Type B pancreatic cell (in vitro differentiated cells): ENCODE measurements at regions not wholly inside any gene's neighbourhood (a gene's known extent, or its start where the extent isn't known, plus 50 kb on each side); places are given as distances from the start of the nearest gene placed in this dataset.

ENCODE experiments used
- DNase-seq: peaks from one replicate; pipeline ENCODE4 v3.0.0; 2021; ENCODE audit warnings: mixed read lengths; ENCODE audit not compliant: unreplicated experiment; ENCODE audit errors: extremely low spot score
- H3K27ac Mint-ChIP-seq: 2 replicates; pipeline ENCODE4 v1.8.0; 2021; ENCODE audit warnings: mild to moderate bottlenecking, mixed read lengths
- H3K27me3 Mint-ChIP-seq: 2 replicates; pipeline ENCODE4 v1.8.0; 2021; ENCODE audit warnings: mixed read lengths
- H3K36me3 Mint-ChIP-seq: 2 replicates; pipeline ENCODE4 v1.8.0; 2021; ENCODE audit warnings: mixed read lengths
- H3K4me1 Mint-ChIP-seq: one replicate; pipeline ENCODE4 v1.8.0; 2021; ENCODE audit warnings: mixed read lengths; ENCODE audit not compliant: unreplicated experiment
- H3K4me3 Mint-ChIP-seq: 2 replicates; pipeline ENCODE4 v1.8.0; 2021; ENCODE audit warnings: mild to moderate bottlenecking, mixed read lengths
- H3K9me3 Mint-ChIP-seq: 2 replicates; pipeline ENCODE4 v1.8.0; 2021; ENCODE audit warnings: mixed read lengths
- TF ChIP-seq, protein P1 (sequence below): fragments of 200-600 bp; sonication (generic); conservative IDR thresholded peaks from 2 replicates; pipeline ENCODE4 v1.5.0; 2021; ENCODE audit warnings: antibody characterized with exemption, mild to moderate bottlenecking

DNA sequence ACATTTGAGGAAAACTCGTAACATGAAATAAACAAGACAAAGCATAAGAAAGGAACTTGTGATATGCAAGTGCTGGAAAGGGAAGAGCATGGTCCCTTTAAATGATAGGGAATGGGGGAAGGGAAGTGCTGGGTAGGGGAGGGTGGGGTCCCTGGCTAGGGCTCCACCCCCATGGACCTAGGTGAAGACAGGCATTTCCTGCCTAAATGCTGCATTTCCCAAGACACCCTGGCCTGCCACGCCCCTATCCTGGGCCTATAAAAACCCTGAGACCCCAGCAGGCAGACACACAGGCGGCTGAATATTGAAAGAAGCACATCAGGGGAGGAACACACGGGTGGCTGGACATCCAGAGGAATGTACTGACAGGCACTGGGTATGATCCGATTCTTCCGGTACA is 499.9 kb downstream of the ZEB2 start:
- no peak for DNase-seq
- TF ChIP-seq, protein P1, sequence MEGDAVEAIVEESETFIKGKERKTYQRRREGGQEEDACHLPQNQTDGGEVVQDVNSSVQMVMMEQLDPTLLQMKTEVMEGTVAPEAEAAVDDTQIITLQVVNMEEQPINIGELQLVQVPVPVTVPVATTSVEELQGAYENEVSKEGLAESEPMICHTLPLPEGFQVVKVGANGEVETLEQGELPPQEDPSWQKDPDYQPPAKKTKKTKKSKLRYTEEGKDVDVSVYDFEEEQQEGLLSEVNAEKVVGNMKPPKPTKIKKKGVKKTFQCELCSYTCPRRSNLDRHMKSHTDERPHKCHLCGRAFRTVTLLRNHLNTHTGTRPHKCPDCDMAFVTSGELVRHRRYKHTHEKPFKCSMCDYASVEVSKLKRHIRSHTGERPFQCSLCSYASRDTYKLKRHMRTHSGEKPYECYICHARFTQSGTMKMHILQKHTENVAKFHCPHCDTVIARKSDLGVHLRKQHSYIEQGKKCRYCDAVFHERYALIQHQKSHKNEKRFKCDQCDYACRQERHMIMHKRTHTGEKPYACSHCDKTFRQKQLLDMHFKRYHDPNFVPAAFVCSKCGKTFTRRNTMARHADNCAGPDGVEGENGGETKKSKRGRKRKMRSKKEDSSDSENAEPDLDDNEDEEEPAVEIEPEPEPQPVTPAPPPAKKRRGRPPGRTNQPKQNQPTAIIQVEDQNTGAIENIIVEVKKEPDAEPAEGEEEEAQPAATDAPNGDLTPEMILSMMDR: no peak
- peaks cover 14% of the 10 kb centered on the region for H3K36me3 Mint-ChIP-seq
- no peak overlapping the region for H3K4me3 Mint-ChIP-seq
- no peak overlapping the region for H3K27ac Mint-ChIP-seq
- H3K27me3 Mint-ChIP-seq: peaks cover 3% of the 10 kb centered on the region
- peaks cover 8% of the 10 kb centered on the region for H3K9me3 Mint-ChIP-seq
- H3K4me1 Mint-ChIP-seq: peaks cover 9% of the 10 kb centered on the region

DNA sequence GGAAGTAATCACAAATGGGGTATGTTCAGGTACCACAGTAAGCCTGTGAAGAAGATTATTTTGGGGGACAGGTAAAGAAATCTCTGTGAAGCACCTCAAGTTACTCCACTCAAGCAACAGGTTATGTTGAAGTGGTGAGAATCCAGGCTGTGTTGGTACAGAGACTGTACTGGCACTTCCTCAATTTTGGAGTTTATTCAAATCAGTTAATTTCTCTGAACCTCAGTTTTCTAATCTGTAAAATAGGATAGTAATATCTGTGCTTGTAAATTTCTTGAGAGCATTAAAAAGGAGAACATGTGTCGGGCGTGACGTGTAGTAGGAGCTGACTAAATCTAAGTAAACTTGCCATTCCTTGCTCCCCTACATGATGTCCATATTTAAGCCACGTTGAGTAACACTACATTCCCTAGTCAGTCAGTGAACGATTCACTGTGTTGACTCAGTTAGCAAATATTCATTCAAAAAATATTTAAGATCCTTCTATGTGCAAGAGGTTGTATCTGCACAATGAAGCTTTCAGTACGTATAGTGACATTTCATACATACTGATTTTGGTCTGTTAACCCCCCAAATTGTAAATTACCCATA is 504.2 kb downstream of the ZEB2 start:
- no peak for DNase-seq
- Mint-ChIP-seq H3K4me1 (peaks cover 11% of the 10 kb centered on the region), H3K36me3 (peaks cover 6% of the 10 kb centered on the region), H3K27ac (no peak overlapping the region), H3K4me3 (no peak overlapping the region), H3K27me3 (peaks cover 9% of the 10 kb centered on the region), H3K9me3 (peaks cover 4% of the 10 kb centered on the region)
- TF ChIP-seq, protein P1: no peak

DNA sequence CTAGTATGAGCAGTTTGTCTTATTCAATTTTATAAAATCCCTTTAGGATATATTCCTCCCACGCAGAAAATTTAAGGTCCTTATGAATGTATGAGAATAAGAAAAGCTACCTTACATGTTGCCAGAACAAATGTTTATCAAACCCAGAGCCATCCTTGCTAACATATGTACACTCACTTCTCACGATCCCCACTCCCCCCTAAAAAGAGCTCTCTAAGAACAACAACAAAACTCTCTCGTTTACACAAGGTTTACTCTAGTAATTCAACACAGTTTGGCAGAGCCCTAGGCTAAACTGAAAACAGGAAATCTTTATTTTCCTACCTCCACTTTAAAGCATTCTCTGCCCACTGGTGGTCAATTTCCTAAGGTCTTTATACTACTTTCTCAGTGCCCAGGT is 504.9 kb downstream of the ZEB2 start:
- no peak overlapping the region for H3K27ac Mint-ChIP-seq
- peaks cover 9% of the 10 kb centered on the region for H3K27me3 Mint-ChIP-seq
- H3K4me1 Mint-ChIP-seq: peaks cover 11% of the 10 kb centered on the region

DNA sequence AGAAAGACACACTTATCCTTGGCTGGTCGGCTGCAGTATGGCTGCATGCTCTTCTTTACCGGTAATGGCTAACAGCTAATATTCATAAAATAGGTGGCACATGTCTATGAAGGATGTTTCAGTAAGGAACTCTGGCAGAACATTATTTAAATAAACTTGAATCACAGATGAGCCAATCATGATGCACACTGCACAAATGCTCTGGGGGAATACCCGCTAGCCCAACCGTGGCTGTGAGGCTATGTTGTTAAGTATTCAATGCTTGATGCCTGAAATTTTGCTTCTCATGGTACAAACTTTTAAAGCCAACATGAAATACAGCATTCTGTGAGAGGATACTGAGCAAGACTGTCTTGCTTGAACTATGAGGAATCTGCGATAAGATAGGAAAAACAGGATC is 505.8 kb downstream of the ZEB2 start:
- Mint-ChIP-seq H3K9me3 (peaks cover 4% of the 10 kb centered on the region), H3K27ac (no peak overlapping the region), H3K36me3 (peaks cover 3% of the 10 kb centered on the region), H3K4me3 (no peak overlapping the region), H3K27me3 (peaks cover 9% of the 10 kb centered on the region), H3K4me1 (peaks cover 11% of the 10 kb centered on the region)
- TF ChIP-seq, protein P1: no peak
- no peak for DNase-seq

More for the DNA sequence above, 504.9 kb downstream of the ZEB2 start:
- no peak overlapping the region for H3K4me3 Mint-ChIP-seq
- no peak for DNase-seq
- TF ChIP-seq, protein P1: no peak
- peaks cover 6% of the 10 kb centered on the region for H3K36me3 Mint-ChIP-seq
- H3K9me3 Mint-ChIP-seq: peaks cover 4% of the 10 kb centered on the region

DNA sequence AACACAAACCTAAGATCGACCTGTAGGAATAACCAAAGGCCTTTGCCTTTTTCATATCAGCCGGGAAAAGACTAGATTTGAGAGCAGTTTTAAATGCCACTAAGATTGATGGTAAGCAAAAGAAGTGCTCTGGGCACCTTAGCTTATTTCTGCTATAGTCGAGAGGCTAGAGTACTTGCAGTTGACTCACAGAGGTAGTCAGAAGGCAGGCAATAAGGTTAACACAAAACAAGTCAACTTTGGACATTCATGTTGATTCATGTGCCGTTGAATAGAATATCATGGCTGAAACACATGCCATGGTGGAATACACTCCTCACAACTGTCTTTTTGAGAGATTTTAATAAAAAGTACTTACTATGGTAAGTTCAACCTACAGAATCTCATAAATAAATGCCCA is 507.6 kb downstream of the ZEB2 start:
- Mint-ChIP-seq H3K27me3 (peaks cover 14% of the 10 kb centered on the region), H3K36me3 (no peaks in the 10 kb centered on the region), H3K9me3 (peaks cover 4% of the 10 kb centered on the region), H3K27ac (no peak overlapping the region), H3K4me3 (no peak overlapping the region), H3K4me1 (peaks cover 5% of the 10 kb centered on the region)
- TF ChIP-seq, protein P1: no peak
- DNase-seq: no peak

DNA sequence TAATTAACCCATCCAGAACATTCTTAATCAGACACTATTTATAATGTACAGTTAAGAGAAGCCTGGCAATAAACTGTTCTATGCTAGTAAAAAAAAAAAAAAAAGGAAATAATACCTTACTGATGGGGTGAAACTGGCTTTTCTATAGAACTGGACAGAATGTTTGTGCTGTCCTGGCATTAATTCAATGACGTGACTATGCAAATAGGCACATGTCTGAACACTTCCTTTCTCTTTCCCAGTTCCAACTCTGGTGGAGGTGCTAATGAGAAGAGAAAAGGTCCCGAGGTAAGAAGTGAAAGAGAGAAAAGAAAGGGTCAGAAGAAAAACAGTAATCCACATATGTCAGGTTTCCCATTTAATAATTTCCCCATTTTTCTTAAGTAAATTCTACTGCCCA is 508.4 kb downstream of the ZEB2 start:
- DNase-seq: no peak
- Mint-ChIP-seq H3K27ac (no peak overlapping the region), H3K36me3 (no peaks in the 10 kb centered on the region), H3K27me3 (peaks cover 17% of the 10 kb centered on the region), H3K4me1 (peaks cover 5% of the 10 kb centered on the region), H3K9me3 (peaks cover 4% of the 10 kb centered on the region), H3K4me3 (no peak overlapping the region)
- TF ChIP-seq, protein P1: no peak
